ENCODE measurements at regions not wholly inside any gene's neighbourhood (a gene's known extent, or its start where the extent isn't known, plus 50 kb on each side); places are given as distances from the start of the nearest gene placed in this dataset.
A peak's percentile ranks its signal among the peaks of the same experiment; 100 is the strongest.

GRCh38 chr1:186620566-186621350 lies 59.5 kb downstream of the PTGS2 start:
- DNase-seq (ENCODE audit: low spot score), result no peak

DNA sequence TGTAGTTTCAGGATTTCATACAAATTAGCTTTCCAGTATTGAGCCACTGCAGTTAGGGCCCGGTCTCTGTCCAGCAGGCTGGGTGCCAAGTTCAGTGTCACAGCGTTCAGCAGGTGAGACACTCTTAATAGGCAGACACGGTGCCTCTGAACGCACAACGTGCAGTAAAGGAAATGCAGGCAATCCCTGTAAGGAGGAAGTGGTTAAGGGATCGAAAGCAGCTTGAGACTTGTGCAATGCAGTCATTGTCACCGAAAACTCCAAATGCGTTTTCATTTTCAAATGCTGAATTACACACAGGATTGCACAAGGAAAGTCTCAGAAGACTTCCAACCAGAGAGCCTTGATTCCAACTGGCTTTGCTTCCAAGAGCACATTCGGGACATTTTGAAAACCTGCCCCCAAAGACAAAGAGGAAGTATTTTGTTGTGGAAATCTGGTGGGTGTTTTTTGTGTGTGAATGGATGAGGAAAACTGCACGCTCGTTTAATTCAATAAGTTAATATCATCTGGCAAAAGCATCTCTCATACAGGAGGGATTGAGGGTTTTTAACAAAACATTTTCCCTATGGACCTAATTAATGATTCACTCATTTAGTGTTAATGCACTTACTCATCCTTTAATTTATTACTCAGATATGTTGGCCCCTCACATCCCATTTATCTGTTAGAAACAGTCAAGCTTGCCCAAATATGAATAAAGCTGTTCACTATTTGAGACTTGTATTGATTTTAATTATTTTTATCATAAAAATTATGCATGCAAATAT lies 61.6 kb downstream of the PTGS2 start:
- peak; percentile 74 for DNase-seq (ENCODE audit: low spot score)

GRCh38 chr1:186617926-186618325 lies 62.3 kb downstream of the PTGS2 start:
- peak; percentile 45 for DNase-seq (ENCODE audit: low spot score)

- no peak for DNase-seq (ENCODE audit: low spot score)
Observed at GRCh38 chr1:186616511-186616910, 63.7 kb downstream of the PTGS2 start.

DNA sequence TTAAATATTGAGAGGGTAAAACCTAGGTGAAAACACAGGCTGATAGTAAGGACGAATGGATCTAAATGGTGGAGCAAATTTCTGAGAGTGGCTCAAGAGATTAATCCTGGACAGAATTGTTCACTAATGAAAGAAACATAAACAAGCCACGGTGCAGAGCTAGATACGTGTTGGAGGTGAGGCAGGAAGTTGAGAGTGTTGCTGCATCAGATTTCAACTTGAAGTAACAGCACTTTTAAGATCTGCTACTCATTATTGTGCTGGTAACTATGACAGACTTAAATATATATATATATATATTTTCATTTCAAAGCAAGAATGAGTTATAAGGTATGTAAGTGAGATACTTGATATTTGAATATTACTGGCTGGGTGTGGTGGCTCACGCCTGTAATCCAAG lies 64.9 kb downstream of the PTGS2 start:
- DNase-seq (ENCODE audit: low spot score), result no peak

GRCh38 chr1:186611156-186611555 lies 69.1 kb downstream of the PTGS2 start:
- no peak for DNase-seq (ENCODE audit: low spot score)

DNA sequence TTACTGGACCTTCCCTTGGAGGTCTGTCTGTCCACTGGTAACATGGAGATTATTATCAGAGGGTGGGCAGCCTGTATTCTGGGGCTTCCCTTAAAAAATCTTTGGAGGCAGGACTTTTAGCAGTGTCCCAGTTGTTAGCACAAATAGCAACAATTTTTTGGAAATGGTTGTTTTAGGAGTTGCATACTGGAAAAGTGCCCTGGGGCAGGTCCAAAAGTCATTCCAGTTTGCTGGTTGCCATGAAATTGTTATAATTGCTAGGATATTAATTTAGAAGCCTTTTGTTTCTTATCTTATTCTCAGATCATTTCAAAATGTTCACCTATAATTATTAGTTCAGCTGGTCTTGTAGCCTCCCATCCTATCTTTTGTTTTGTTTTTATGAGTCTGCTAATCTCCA lies 71.0 kb downstream of the PTGS2 start:
- no peak for DNase-seq (ENCODE audit: low spot score)

- DNase-seq (ENCODE audit: low spot score), result peak; percentile 78
Observed at GRCh38 chr1:186605762-186606350, 74.4 kb downstream of the PTGS2 start.

DNA sequence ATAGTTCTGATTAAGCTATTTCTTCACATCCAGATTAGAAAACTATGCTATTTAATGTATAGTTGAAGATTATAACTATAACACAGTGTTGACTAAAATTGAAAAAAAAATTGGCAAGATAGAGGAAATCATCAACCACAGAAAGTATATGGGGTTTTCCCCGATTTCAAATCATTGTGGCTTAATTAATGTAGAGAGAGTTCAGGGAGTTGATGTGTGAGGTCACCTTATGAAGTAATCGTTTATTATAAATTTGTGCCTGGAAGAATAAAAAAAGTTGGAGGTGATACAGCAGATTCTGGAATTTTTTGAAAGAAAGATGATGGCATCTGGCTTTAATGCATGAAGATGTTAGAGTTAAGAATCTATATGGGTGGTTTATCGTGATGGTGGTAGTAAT lies 84.3 kb downstream of the PTGS2 start:
- DNase-seq (ENCODE audit: low spot score), result no peak

GRCh38 chr1:186578325-186579016 lies 101.8 kb downstream of the PTGS2 start:
- peak; percentile 89 for DNase-seq (ENCODE audit: low spot score)

DNA sequence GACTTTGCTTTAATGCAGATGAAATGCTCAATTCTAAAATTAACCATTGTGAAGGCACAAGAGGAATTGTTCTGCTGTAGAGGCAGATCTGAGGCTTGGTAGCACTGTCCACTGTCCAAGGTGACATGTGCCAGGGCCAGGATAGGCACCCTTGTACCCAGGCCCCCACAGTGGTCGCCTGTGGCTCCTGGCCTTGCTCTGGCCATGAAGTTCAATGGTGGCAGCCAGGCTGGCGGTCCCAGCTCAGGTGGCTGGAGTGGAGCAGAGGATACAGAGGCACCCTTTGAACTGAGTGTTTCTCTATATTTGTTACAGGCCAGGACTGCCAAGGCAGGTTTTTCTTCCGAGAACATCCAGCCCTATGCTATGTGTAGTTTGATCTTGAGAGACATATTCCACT lies 102.6 kb downstream of the PTGS2 start:
- no peak for DNase-seq (ENCODE audit: low spot score)

GRCh38 chr1:186577216-186577615 lies 103.0 kb downstream of the PTGS2 start:
- peak; percentile 68 for DNase-seq (ENCODE audit: low spot score)

- DNase-seq (ENCODE audit: low spot score), result no peak
Observed at GRCh38 chr1:186575348-186575747, 104.9 kb downstream of the PTGS2 start.

DNA sequence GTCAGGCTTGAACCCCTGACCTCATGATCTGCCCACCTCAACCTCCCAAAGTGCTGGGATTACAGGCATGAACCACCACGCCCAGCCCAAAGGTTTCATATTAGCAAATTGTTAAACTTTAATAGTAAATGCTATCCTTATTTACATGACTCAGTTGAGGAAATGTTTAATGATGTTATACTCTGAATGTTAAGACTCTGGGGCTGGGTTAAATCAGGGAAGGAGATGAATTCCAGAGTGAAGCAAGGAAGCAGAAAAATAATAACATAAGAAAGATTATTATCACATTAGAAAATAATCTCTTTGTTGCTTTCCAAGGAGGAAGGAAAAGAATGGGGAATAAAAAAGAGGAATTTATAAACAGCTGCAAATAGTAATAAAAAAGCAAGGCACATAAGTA lies 105.3 kb downstream of the PTGS2 start:
- no peak for DNase-seq (ENCODE audit: low spot score)

- DNase-seq (ENCODE audit: low spot score), result no peak
Observed at GRCh38 chr1:186572509-186572908, 107.7 kb downstream of the PTGS2 start.

DNA sequence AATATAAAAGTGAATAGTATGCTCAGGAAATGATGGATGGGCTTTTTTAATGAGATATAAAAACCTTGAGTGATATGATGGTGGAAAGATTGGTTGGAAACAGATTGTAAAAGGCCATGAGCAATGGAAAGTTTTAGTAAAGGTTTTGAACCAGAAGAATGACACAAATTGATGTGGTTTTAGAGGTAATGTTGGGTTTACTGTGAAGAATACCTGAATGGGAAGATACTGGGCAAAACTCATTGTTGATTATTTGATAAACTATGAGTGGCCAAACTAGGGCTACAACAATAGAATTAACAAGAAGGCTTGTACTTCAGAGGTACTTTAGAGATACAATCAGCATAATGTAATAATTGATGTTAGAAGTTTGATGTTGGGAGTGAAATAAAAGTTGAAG lies 108.5 kb downstream of the PTGS2 start:
- DNase-seq (ENCODE audit: low spot score), result no peak

DNA sequence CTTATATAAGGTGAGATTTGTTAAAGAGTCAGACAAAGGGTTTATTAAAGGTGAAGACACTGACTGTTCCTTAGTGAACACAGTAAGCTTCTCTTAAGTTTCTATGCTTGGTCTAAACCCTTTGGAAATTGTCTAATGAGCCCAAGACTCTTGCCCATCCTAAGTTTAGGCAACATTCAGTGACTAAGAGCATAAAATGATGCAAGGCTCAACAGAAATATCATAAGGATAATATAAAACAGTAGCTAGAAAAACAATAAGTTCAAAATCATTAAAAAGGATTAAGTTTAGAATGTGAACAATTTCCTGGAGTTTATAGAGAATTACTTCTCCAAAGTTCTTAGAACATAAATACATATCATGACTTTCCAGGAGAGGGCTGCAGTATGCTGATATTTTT lies 108.9 kb upstream of the PDC start:
- no peak for DNase-seq (ENCODE audit: low spot score)

DNA sequence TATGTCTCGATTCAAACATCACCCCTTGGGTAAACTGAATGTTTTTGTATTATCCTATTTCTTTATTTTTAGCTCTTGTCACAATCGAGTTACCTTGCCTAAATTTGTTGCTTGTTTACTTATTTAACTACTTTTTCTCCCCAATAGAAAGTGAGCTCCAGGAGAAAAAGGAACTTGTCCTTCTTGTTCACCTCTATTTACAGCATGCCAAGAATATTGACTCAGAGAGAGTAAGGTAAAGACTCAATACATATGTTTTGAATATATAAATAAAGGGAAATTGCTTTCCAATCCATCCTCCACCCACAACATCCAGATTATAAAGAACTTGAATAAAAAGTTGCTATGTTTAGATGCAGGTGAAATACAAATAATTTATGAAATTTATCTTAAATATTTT lies 107.3 kb upstream of the PDC start:
- peak; percentile 51 for DNase-seq (ENCODE audit: low spot score)

GRCh38 chr1:186566140-186566855 lies 105.4 kb upstream of the PDC start:
- DNase-seq (ENCODE audit: low spot score), result peak; percentile 74

DNA sequence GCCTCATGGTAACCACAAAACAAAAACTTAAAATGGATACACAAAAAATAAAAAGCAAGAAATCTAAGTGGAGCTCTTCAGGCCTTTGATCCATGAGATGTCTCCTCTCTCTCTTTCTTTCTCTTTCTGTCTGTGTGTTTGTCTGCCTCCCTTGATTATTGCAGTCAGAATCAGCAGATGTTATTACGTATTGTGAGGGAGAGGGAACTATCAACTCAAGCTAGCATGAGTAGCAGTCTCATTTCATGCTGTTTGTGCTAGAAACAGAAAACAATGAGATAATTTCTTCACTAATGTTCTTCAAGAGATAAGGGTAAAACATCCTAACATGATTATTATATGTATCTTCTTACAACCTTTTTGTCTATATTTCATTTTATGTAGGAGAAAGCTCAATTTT lies 103.7 kb upstream of the PDC start:
- DNase-seq (ENCODE audit: low spot score), result no peak

GRCh38 chr1:186559601-186560116 lies 98.7 kb upstream of the PDC start:
- no peak for DNase-seq (ENCODE audit: low spot score)
